SK-N-MC (cell line): ENCODE measurements at regions not wholly inside any gene's neighbourhood (a gene's known extent, or its start where the extent isn't known, plus 50 kb on each side); places are given as distances from the start of the nearest gene placed in this dataset.

Source experiments
- EZH2 ChIP-seq: fragments of 200-600 bp; sonication (generic); IDR thresholded peaks from one replicate; pipeline ENCODE4 v1.6.1; 2017; ENCODE audit warnings: antibody characterized with exemption
- FOXP2 ChIP-seq: optimal IDR thresholded peaks from 2 replicates; pipeline ENCODE3; 2011; ENCODE audit warnings: mild to moderate bottlenecking, moderate library complexity; ENCODE audit not compliant: insufficient read depth; ENCODE audit errors: extremely low read length, control extremely low read depth
- POLR2AphosphoS5 ChIP-seq: IDR thresholded peaks from 2 replicates; pipeline ENCODE4 v1.6.1; 2012; ENCODE audit warnings: mild to moderate bottlenecking, low read depth, low read length, borderline replicate concordance

DNA sequence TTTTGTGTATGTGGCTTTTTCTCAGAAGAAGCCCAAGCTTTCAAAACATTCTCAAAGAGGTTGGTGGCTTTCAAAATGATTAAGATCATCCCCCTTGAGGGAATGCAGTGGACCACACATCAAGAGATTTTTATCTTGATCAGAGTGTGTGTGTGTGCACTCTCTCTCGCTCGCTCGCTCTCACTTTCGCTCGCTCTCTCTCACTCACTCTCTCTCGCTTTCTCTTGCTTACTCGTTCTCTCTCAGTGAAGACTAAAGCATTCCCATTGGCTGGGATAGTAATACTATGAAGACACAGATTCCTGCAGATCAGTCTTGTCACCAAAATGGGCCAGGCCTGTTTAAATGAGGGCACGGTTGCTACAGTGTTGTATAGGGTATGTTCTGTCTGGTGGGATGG lies 365.7 kb downstream of the EDEM1 start:
- no peak for TF ChIP-seq POLR2AphosphoS5
- TF ChIP-seq EZH2, result no peak
- no peak for TF ChIP-seq FOXP2
